GM04503 (cell line): ENCODE measurements at regions not wholly inside any gene's neighbourhood (a gene's known extent, or its start where the extent isn't known, plus 50 kb on each side); places are given as distances from the start of the nearest gene placed in this dataset.
"Not testable (repeated sequence)": the region's sequence is repeated elsewhere in the genome, so short reads cannot be mapped to it uniquely, and the experiment has no call there.

Experiments
- DNase-seq: peaks from one replicate; pipeline ENCODE4 v3.0.0-alpha.2; 2012; ENCODE audit warnings: low read depth

- DNase-seq = no peak
Measured at GRCh38 chr5:153258469-153258868, 232.0 kb upstream of the GRIA1 start.

- no peak for DNase-seq
Measured at GRCh38 chr5:153267506-153267905, 223.0 kb upstream of the GRIA1 start.

GRCh38 chr5:153275695-153276094 is 214.8 kb upstream of the GRIA1 start:
- no peak for DNase-seq

- no peak for DNase-seq
Measured at GRCh38 chr5:153276151-153276550, 214.3 kb upstream of the GRIA1 start.

GRCh38 chr5:153296251-153296844 is 194.1 kb upstream of the GRIA1 start:
- DNase-seq = not testable (repeated sequence)

GRCh38 chr5:153299891-153300290 is 190.6 kb upstream of the GRIA1 start:
- DNase-seq = no peak

GRCh38 chr5:153308282-153308681 is 182.2 kb upstream of the GRIA1 start:
- DNase-seq = no peak

GRCh38 chr5:153318556-153318955 is 171.9 kb upstream of the GRIA1 start:
- DNase-seq = no peak

GRCh38 chr5:153321478-153321877 is 169.0 kb upstream of the GRIA1 start:
- DNase-seq = no peak

GRCh38 chr5:153340139-153340538 is 150.3 kb upstream of the GRIA1 start:
- DNase-seq = no peak

- DNase-seq = no peak
Measured at GRCh38 chr5:153340738-153341137, 149.7 kb upstream of the GRIA1 start.

GRCh38 chr5:153342487-153342886 is 148.0 kb upstream of the GRIA1 start:
- DNase-seq = no peak

- DNase-seq = no peak
Measured at GRCh38 chr5:153347611-153348010, 142.9 kb upstream of the GRIA1 start.

GRCh38 chr5:153350175-153350883 is 140.1 kb upstream of the GRIA1 start:
- DNase-seq = no peak

- no peak for DNase-seq
Measured at GRCh38 chr5:153352685-153353219, 137.7 kb upstream of the GRIA1 start.

- DNase-seq = no peak
Measured at GRCh38 chr5:153357493-153358112, 132.9 kb upstream of the GRIA1 start.

GRCh38 chr5:153358315-153358976 is 132.0 kb upstream of the GRIA1 start:
- DNase-seq = no peak

GRCh38 chr5:153360860-153361259 is 129.6 kb upstream of the GRIA1 start:
- DNase-seq = no peak

- DNase-seq = no peak
Measured at GRCh38 chr5:153361735-153362409, 128.6 kb upstream of the GRIA1 start.

GRCh38 chr5:153365547-153365946 is 124.9 kb upstream of the GRIA1 start:
- no peak for DNase-seq

- no peak for DNase-seq
Measured at GRCh38 chr5:153367466-153367865, 123.0 kb upstream of the GRIA1 start.
